ENCODE measurements at regions not wholly inside any gene's neighbourhood (a gene's known extent, or its start where the extent isn't known, plus 50 kb on each side); places are given as distances from the start of the nearest gene placed in this dataset.
"Not testable (repeated sequence)": the region's sequence is repeated elsewhere in the genome, so short reads cannot be mapped to it uniquely, and the experiment has no call there.

GRCh38 chr9:24970780-24971179, 425.1 kb upstream of the IZUMO3 start:
- H3K27me3 Mint-ChIP-seq; DNase-seq (ENCODE audit: low spot score in 2 of 2); ATAC-seq (replicated peaks; ENCODE audit: extremely low read depth, poor library complexity, severe bottlenecking); H3K4me1 Mint-ChIP-seq; H3K36me3 Mint-ChIP-seq (ENCODE audit: insufficient read depth); H3K4me3 Mint-ChIP-seq; H3K27ac Mint-ChIP-seq (ENCODE audit: low read depth): not testable (repeated sequence)
- peaks cover 36% of the 10 kb centered on the region for H3K9me3 Mint-ChIP-seq

- Mint-ChIP-seq H3K27me3 (no peaks in the 10 kb centered on the region), H3K9me3 (peaks cover 31% of the 10 kb centered on the region), H3K4me3 (no peak overlapping the region), H3K36me3 (ENCODE audit: insufficient read depth) (no peaks in the 10 kb centered on the region), H3K4me1 (no peaks in the 10 kb centered on the region), H3K27ac (ENCODE audit: low read depth) (no peak overlapping the region)
- DNase-seq (ENCODE audit: low spot score in 2 of 2) (no peak), ATAC-seq (replicated peaks; ENCODE audit: extremely low read depth, poor library complexity, severe bottlenecking) (no peak)
These were observed 416.1 kb upstream of the IZUMO3 start for GRCh38 chr9:24961762-24962161.

GRCh38 chr9:24953070-24953469, 407.4 kb upstream of the IZUMO3 start:
- no peaks in the 10 kb centered on the region for H3K27me3 Mint-ChIP-seq
- DNase-seq (ENCODE audit: low spot score in 2 of 2) (no peak), ATAC-seq (replicated peaks; ENCODE audit: extremely low read depth, poor library complexity, severe bottlenecking) (no peak)
- H3K4me1 Mint-ChIP-seq, result no peaks in the 10 kb centered on the region
- no peak overlapping the region for H3K4me3 Mint-ChIP-seq
- no peaks in the 10 kb centered on the region for H3K36me3 Mint-ChIP-seq (ENCODE audit: insufficient read depth)
- no peak overlapping the region for H3K27ac Mint-ChIP-seq (ENCODE audit: low read depth)
- H3K9me3 Mint-ChIP-seq, result peaks cover 26% of the 10 kb centered on the region

- Mint-ChIP-seq H3K27ac (ENCODE audit: low read depth) (no peak overlapping the region), H3K36me3 (ENCODE audit: insufficient read depth) (no peaks in the 10 kb centered on the region), H3K9me3 (peaks cover 4% of the 10 kb centered on the region), H3K4me1 (no peaks in the 10 kb centered on the region), H3K27me3 (no peaks in the 10 kb centered on the region), H3K4me3 (no peak overlapping the region)
- ATAC-seq (replicated peaks; ENCODE audit: extremely low read depth, poor library complexity, severe bottlenecking) (no peak), DNase-seq (ENCODE audit: low spot score in 2 of 2) (no peak)
These were observed 393.6 kb upstream of the IZUMO3 start for GRCh38 chr9:24939109-24939850.

- Mint-ChIP-seq H3K27me3 (no peaks in the 10 kb centered on the region), H3K36me3 (ENCODE audit: insufficient read depth) (no peaks in the 10 kb centered on the region), H3K4me3 (no peak overlapping the region), H3K27ac (ENCODE audit: low read depth) (no peak overlapping the region), H3K9me3 (peaks cover 4% of the 10 kb centered on the region), H3K4me1 (no peaks in the 10 kb centered on the region)
- ATAC-seq (replicated peaks; ENCODE audit: extremely low read depth, poor library complexity, severe bottlenecking), result no peak
- no peak for DNase-seq (ENCODE audit: low spot score in 2 of 2)
These were observed 390.4 kb upstream of the IZUMO3 start for GRCh38 chr9:24936117-24936516.

- Mint-ChIP-seq H3K4me1 (no peaks in the 10 kb centered on the region), H3K27me3 (no peaks in the 10 kb centered on the region), H3K4me3 (no peak overlapping the region), H3K36me3 (ENCODE audit: insufficient read depth) (no peaks in the 10 kb centered on the region), H3K27ac (ENCODE audit: low read depth) (no peak overlapping the region), H3K9me3 (peaks cover 10% of the 10 kb centered on the region)
- ATAC-seq (replicated peaks; ENCODE audit: extremely low read depth, poor library complexity, severe bottlenecking), result no peak
- no peak for DNase-seq (ENCODE audit: low spot score in 2 of 2)
These were observed 387.1 kb upstream of the IZUMO3 start for GRCh38 chr9:24932785-24933184.

GRCh38 chr9:24931894-24932293, 386.2 kb upstream of the IZUMO3 start:
- no peak for DNase-seq (ENCODE audit: low spot score in 2 of 2)
- H3K4me1 Mint-ChIP-seq, result no peaks in the 10 kb centered on the region
- no peak overlapping the region for H3K27ac Mint-ChIP-seq (ENCODE audit: low read depth)
- no peaks in the 10 kb centered on the region for H3K36me3 Mint-ChIP-seq (ENCODE audit: insufficient read depth)
- no peaks in the 10 kb centered on the region for H3K27me3 Mint-ChIP-seq
- no peak overlapping the region for H3K4me3 Mint-ChIP-seq
- no peak for ATAC-seq (replicated peaks; ENCODE audit: extremely low read depth, poor library complexity, severe bottlenecking)
- H3K9me3 Mint-ChIP-seq, result peaks cover 11% of the 10 kb centered on the region

DNA sequence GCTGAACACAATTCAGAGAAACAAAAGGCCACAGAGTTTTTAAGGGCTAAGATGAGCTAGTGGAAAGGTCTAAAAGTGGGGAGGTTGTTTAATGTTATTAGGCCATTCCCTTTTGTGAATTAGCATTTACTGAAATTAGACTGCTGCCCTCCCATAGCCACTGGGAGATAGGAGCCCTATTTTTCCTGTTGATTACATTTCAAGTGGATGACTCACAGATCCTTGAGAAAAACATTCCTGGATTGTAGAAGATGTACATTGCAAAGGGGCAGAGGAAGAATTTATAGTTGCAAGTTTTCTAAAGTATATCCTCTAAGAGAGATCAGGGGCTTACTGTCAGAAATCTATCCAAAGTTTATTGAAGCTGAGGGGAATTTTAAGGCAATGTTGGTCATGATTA, 367.1 kb upstream of the IZUMO3 start:
- peaks cover 8% of the 10 kb centered on the region for H3K9me3 Mint-ChIP-seq
- no peaks in the 10 kb centered on the region for H3K27me3 Mint-ChIP-seq
- no peak overlapping the region for H3K27ac Mint-ChIP-seq (ENCODE audit: low read depth)
- H3K4me1 Mint-ChIP-seq, result no peaks in the 10 kb centered on the region
- no peaks in the 10 kb centered on the region for H3K36me3 Mint-ChIP-seq (ENCODE audit: insufficient read depth)
- no peak for DNase-seq (ENCODE audit: low spot score in 2 of 2)
- no peak overlapping the region for H3K4me3 Mint-ChIP-seq
- ATAC-seq (replicated peaks; ENCODE audit: extremely low read depth, poor library complexity, severe bottlenecking), result no peak

DNA sequence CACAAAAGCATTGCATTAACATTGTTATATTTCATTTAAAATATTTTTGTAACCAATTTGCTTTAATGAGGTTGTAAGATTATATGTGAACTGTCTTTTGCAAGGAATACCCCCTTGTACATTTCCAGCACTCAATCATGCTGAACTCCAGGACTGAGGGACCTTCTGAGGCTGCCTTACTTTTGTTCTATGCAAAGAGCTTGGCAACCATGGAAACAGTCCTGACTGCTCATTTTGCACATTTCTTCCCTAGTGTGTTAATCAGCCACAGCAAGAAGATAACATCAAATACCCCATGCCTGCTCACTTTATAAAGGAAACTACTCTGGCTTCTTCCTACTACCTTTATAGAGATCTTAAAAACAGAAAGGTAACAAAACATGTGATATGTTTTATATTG, 355.6 kb upstream of the IZUMO3 start:
- ATAC-seq (replicated peaks; ENCODE audit: extremely low read depth, poor library complexity, severe bottlenecking), result no peak
- Mint-ChIP-seq H3K4me1 (no peaks in the 10 kb centered on the region), H3K4me3 (no peak overlapping the region), H3K36me3 (ENCODE audit: insufficient read depth) (peaks cover 1% of the 10 kb centered on the region), H3K27ac (ENCODE audit: low read depth) (no peak overlapping the region), H3K9me3 (peaks cover 12% of the 10 kb centered on the region), H3K27me3 (no peaks in the 10 kb centered on the region)
- DNase-seq (ENCODE audit: low spot score in 2 of 2), result no peak

DNA sequence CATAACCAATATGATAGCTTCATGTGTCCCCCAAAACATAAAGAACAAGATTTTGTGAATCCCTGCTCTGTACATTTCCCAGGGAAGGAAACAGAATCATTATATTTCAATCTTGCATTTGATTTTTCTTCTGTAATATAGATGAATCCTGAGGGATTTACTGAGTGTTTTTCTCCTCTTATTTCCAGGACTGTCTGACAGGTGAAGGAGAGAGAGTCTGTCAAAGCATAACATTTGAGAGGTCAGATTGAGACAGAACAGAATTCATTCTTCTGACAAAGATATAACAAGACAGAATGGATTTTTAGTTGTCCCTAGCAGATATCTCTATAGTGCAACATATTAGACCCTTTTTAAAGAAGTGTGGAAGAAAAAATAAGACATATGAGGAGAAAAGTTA, 354.5 kb upstream of the IZUMO3 start:
- no peak for ATAC-seq (replicated peaks; ENCODE audit: extremely low read depth, poor library complexity, severe bottlenecking)
- H3K36me3 Mint-ChIP-seq (ENCODE audit: insufficient read depth), result peaks cover 1% of the 10 kb centered on the region

DNA sequence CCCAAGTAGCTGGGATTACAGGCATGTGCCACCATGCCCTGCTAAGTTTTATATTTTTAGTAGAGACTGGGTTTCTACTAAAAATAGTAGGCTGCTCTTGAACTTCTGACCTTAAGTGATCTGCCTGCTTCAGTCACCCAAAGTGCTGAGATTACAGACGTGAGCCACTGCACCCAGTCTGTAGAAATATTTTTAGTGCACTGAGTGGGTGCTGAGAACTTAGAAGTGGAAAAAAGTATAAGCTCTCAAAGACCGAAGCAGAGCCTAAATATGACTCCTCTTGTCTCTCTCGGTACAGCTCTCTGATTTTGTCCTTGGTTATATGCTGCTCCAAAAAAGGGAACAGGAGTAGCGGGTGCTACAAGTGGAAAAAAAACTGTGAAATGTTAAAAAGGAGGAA, 353.8 kb upstream of the IZUMO3 start:
- H3K4me1 Mint-ChIP-seq, result no peaks in the 10 kb centered on the region
- H3K9me3 Mint-ChIP-seq, result peaks cover 17% of the 10 kb centered on the region
- no peak overlapping the region for H3K27ac Mint-ChIP-seq (ENCODE audit: low read depth)
- DNase-seq (ENCODE audit: low spot score in 2 of 2) (no peak), ATAC-seq (replicated peaks; ENCODE audit: extremely low read depth, poor library complexity, severe bottlenecking) (no peak)
- H3K4me3 Mint-ChIP-seq, result no peak overlapping the region
- peaks cover 1% of the 10 kb centered on the region for H3K36me3 Mint-ChIP-seq (ENCODE audit: insufficient read depth)
- H3K27me3 Mint-ChIP-seq, result no peaks in the 10 kb centered on the region

More for the DNA sequence above, 354.5 kb upstream of the IZUMO3 start:
- H3K27me3 Mint-ChIP-seq, result no peaks in the 10 kb centered on the region
- H3K4me3 Mint-ChIP-seq, result no peak overlapping the region
- DNase-seq (ENCODE audit: low spot score in 2 of 2), result no peak
- no peaks in the 10 kb centered on the region for H3K4me1 Mint-ChIP-seq
- peaks cover 17% of the 10 kb centered on the region for H3K9me3 Mint-ChIP-seq
- no peak overlapping the region for H3K27ac Mint-ChIP-seq (ENCODE audit: low read depth)

- ATAC-seq (replicated peaks; ENCODE audit: extremely low read depth, poor library complexity, severe bottlenecking) (no peak), DNase-seq (ENCODE audit: low spot score in 2 of 2) (no peak)
- Mint-ChIP-seq H3K27me3 (no peaks in the 10 kb centered on the region), H3K4me1 (no peaks in the 10 kb centered on the region), H3K36me3 (ENCODE audit: insufficient read depth) (peaks cover 1% of the 10 kb centered on the region), H3K9me3 (peaks cover 23% of the 10 kb centered on the region), H3K4me3 (no peak overlapping the region), H3K27ac (ENCODE audit: low read depth) (no peak overlapping the region)
These were observed 352.1 kb upstream of the IZUMO3 start for GRCh38 chr9:24897826-24898225.

GRCh38 chr9:24881361-24881760, 335.7 kb upstream of the IZUMO3 start:
- Mint-ChIP-seq H3K27me3 (no peaks in the 10 kb centered on the region), H3K36me3 (ENCODE audit: insufficient read depth) (no peaks in the 10 kb centered on the region), H3K4me3 (no peak overlapping the region), H3K9me3 (peaks cover 41% of the 10 kb centered on the region), H3K4me1 (no peaks in the 10 kb centered on the region), H3K27ac (ENCODE audit: low read depth) (no peak overlapping the region)
- no peak for DNase-seq (ENCODE audit: low spot score in 2 of 2)
- no peak for ATAC-seq (replicated peaks; ENCODE audit: extremely low read depth, poor library complexity, severe bottlenecking)
